IMR-90 (cell line): ENCODE measurements at regions not wholly inside any gene's neighbourhood (a gene's known extent, or its start where the extent isn't known, plus 50 kb on each side); places are given as distances from the start of the nearest gene placed in this dataset.

Source experiments
- ATAC-seq: fragments of 200-7000 bp; cut with Tn5 transposase; 2 replicates; pipeline ENCODE4 v1.9.1; 2020; ENCODE audit warnings: low read depth, mild to moderate bottlenecking, moderate library complexity
- BruUV-seq: library from RNA; stranded (reverse); fragments of 400-500 nt; replicated peaks from 2 replicates; lab custom pipeline; 2021; lab: Mats Ljungman, UMichigan
- CTCF ChIA-PET: fragments of 300-600 bp; formaldehyde crosslinking; extraction: SDS; loops from one replicate; lab custom pipeline; 2021; ENCODE audit warnings: antibody characterized with exemption; lab: Yijun Ruan, JAX
- POLR2A ChIA-PET: fragments of 300-600 bp; sonication (Branson Sonifier 250); formaldehyde crosslinking; loops from one replicate; lab custom pipeline; 2022; ENCODE audit warnings: antibody characterized with exemption; ENCODE audit not compliant: unreplicated experiment; lab: Charles Lee
- DNase-seq: peaks from one replicate; pipeline ENCODE4 v3.0.0; 2013
- H2AFZ ChIP-seq: replicated peaks from 2 replicates; pipeline ENCODE3; 2013; ENCODE audit warnings: low read length, mild to moderate bottlenecking; ENCODE audit not compliant: poor library complexity
- H2AK5ac ChIP-seq: 2 replicates; pipeline ENCODE4 v1.6.1; 2013; ENCODE audit warnings: low read depth, low read length, inconsistent platforms
- H2AK9ac ChIP-seq: replicated peaks from 2 replicates; pipeline ENCODE3; 2013; ENCODE audit warnings: mild to moderate bottlenecking, low read depth, low read length, moderate library complexity; ENCODE audit not compliant: poor library complexity
- H2BK120ac ChIP-seq: 2 replicates; pipeline ENCODE4 v1.6.1; 2013; ENCODE audit warnings: low read depth, low read length, inconsistent platforms
- H2BK15ac ChIP-seq: 3 replicates; pipeline ENCODE4 v1.6.1; 2013; ENCODE audit warnings: low read depth, low read length, inconsistent platforms
- H2BK20ac ChIP-seq: 2 replicates; pipeline ENCODE4 v1.6.1; 2013; ENCODE audit warnings: low read depth, mild to moderate bottlenecking, inconsistent platforms, low read length, moderate library complexity
- H2BK5ac ChIP-seq: 2 replicates; pipeline ENCODE4 v1.6.1; 2013; ENCODE audit warnings: mild to moderate bottlenecking, low read depth, low read length, inconsistent platforms; ENCODE audit not compliant: poor library complexity, severe bottlenecking
- H3K14ac ChIP-seq: replicated peaks from 2 replicates; pipeline ENCODE4 v1.6.1; 2013; ENCODE audit warnings: low read depth, low read length, inconsistent platforms
- H3K18ac ChIP-seq: 2 replicates; pipeline ENCODE4 v1.6.1; 2013; ENCODE audit warnings: low read depth, low read length, control low read depth
- H3K23ac ChIP-seq: 2 replicates; pipeline ENCODE4 v1.6.1; 2013; ENCODE audit warnings: low read depth, low read length, inconsistent platforms
- H3K27ac ChIP-seq: 2 replicates; pipeline ENCODE4 v1.5.1; 2013; ENCODE audit warnings: mild to moderate bottlenecking, control low read depth, low read length; ENCODE audit not compliant: insufficient read depth
- H3K27me3 ChIP-seq: 2 replicates; pipeline ENCODE4 v1.6.1; 2013; ENCODE audit warnings: low read length; ENCODE audit not compliant: control insufficient read depth, insufficient read depth
- H3K36me3 ChIP-seq: 2 replicates; pipeline ENCODE4 v1.6.1; 2013; ENCODE audit warnings: low read length, mixed read lengths; ENCODE audit not compliant: control insufficient read depth, insufficient read depth
- H3K4ac ChIP-seq: 2 replicates; pipeline ENCODE4 v1.6.1; 2013; ENCODE audit warnings: low read depth, low read length, inconsistent platforms
- H3K4me1 ChIP-seq: 2 replicates; pipeline ENCODE4 v1.6.1; 2013; ENCODE audit warnings: low read length, mixed read lengths; ENCODE audit not compliant: control insufficient read depth, insufficient read depth
- H3K4me2 ChIP-seq: 2 replicates; pipeline ENCODE4 v1.6.1; 2013; ENCODE audit warnings: low read depth, mild to moderate bottlenecking, control low read depth, low read length, moderate library complexity
- H3K4me3 ChIP-seq: 2 replicates; pipeline ENCODE4 v1.5.1; 2013; ENCODE audit warnings: low read depth, mild to moderate bottlenecking, control low read depth, low read length, moderate library complexity; ENCODE audit not compliant: insufficient read depth
- H3K56ac ChIP-seq: 2 replicates; pipeline ENCODE4 v1.6.1; 2013; ENCODE audit warnings: low read length, inconsistent platforms; ENCODE audit not compliant: insufficient read depth; ENCODE audit errors: extremely low read depth
- H3K79me1 ChIP-seq, 2 experiments: 2 replicates each; pipeline ENCODE4 v1.6.1; 2013; ENCODE audit warnings: low read length in 2 of 2, inconsistent platforms in 1 of 2, low read depth in 1 of 2
- H3K9ac ChIP-seq: 2 replicates; pipeline ENCODE4 v1.6.1; 2013; ENCODE audit warnings: low read depth, low read length, control low read depth
- H3K9me1 ChIP-seq: 2 replicates; pipeline ENCODE4 v1.6.1; 2013; ENCODE audit warnings: low read length, inconsistent platforms; ENCODE audit not compliant: insufficient read depth
- H3K9me3 ChIP-seq: 2 replicates; pipeline ENCODE4 v1.6.1; 2013; ENCODE audit warnings: low read length; ENCODE audit not compliant: control insufficient read depth, insufficient read depth
- H4K20me1 ChIP-seq: 2 replicates; pipeline ENCODE4 v1.6.1; 2013; ENCODE audit warnings: low read length, inconsistent platforms; ENCODE audit not compliant: insufficient read depth
- H4K5ac ChIP-seq: 2 replicates; pipeline ENCODE4 v1.6.1; 2013; ENCODE audit warnings: mild to moderate bottlenecking, low read depth, low read length, control low read depth
- H4K8ac ChIP-seq, 2 experiments: 2 replicates each; pipeline ENCODE4 v1.6.1; 2013; ENCODE audit warnings: low read depth in 2 of 2, low read length in 2 of 2, control low read depth in 1 of 2, inconsistent platforms in 1 of 2
- H4K91ac ChIP-seq: 2 replicates; pipeline ENCODE4 v1.6.1; 2013; ENCODE audit warnings: low read depth, low read length, inconsistent platforms; ENCODE audit not compliant: insufficient read depth
- MXI1 ChIP-seq: IDR thresholded peaks from 2 replicates; pipeline ENCODE4 v1.6.1; 2012; ENCODE audit warnings: low read depth, mild to moderate bottlenecking, low read length, moderate library complexity, borderline replicate concordance
- POLR2A ChIP-seq: IDR thresholded peaks from 2 replicates; pipeline ENCODE4 v1.6.1; 2012; ENCODE audit warnings: mild to moderate bottlenecking, low read depth, low read length
- RCOR1 ChIP-seq: IDR thresholded peaks from 2 replicates; pipeline ENCODE4 v1.6.1; 2012; ENCODE audit warnings: mild to moderate bottlenecking, low read length, improper control_type of control experiment; ENCODE audit not compliant: insufficient replicate concordance
- RFX5 ChIP-seq: IDR thresholded peaks from 2 replicates; pipeline ENCODE4 v1.8.0; 2012; ENCODE audit warnings: low read depth, mild to moderate bottlenecking, low read length, moderate library complexity
- SMC3 ChIP-seq: fragments of 150-350 bp; IDR thresholded peaks from 2 replicates; pipeline ENCODE4 v1.6.1; 2016; ENCODE audit warnings: low read depth, mild to moderate bottlenecking, antibody characterized with exemption, low read length, moderate library complexity
- WGBS, 2 experiments: methylation state at CpG; one replicate each; pipeline versions ENCODE4 v1.1.5 to v1.1.7; 2013; ENCODE audit warnings: missing lambda C conversion rate in 2 of 2; ENCODE audit not compliant: insufficient read length in 1 of 2; ENCODE audit errors: extremely low coverage in 2 of 2; 5-methylcytosine and 5-hydroxymethylcytosine counted together
- dilution Hi-C: fragments of 300-500 bp; cut with HindIII; formaldehyde crosslinking; loops from one replicate; pipeline ENCODE4 v1.14.3; 2018; ENCODE audit warnings: low sequenced_read_pairs; ENCODE audit not compliant: unreplicated experiment
- in situ Hi-C: fragments of 300-500 bp; cut with MboI; formaldehyde crosslinking; loops from 3 replicates; pipeline ENCODE4 v1.14.3; 2019; ENCODE audit warnings: low sequenced_read_pairs, inconsistent platforms, mixed read lengths
- intact Hi-C: fragments of 100-400 bp; cut with micrococcal nuclease; formaldehyde crosslinking; loops from 2 replicates; pipeline ENCODE4 v1.10.0; 2022
- TF ChIP-seq, protein P1 (sequence below): conservative IDR thresholded peaks from 2 replicates; pipeline ENCODE4 v1.5.1; 2012; ENCODE audit warnings: mild to moderate bottlenecking, low read depth, low read length, improper control_type of control experiment
- TF ChIP-seq, protein P2 (sequence below): fragments of 150-350 bp; IDR thresholded peaks from 2 replicates; pipeline ENCODE4 v1.6.1; 2016; ENCODE audit warnings: low read depth, mild to moderate bottlenecking, low read length, moderate library complexity, borderline replicate concordance

DNA sequence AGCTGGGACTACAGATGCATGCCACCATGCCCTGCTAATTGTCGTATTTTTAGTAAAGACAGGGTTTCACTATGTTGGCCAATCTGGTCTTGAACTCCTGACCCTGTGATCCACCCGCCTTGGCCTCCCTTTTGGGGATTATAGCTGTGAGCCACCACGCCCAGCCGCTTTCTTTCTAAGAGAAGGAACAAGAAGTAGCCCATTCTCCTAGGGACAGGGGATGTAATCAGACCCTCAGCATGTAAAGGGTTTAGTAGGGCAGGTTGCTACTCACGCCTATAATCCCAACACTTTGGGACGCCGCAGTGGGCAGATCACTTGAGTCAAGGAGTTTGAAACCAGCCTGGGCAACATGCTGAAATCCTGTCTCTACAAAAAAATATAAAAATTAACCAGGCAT lies 189.7 kb downstream of the TOMM20 start:
- Histone ChIP-seq H2BK120ac (no peak overlapping the region), H3K18ac (no peak overlapping the region), H4K8ac (no peak overlapping the region), H3K4me2 (no peak overlapping the region), H3K14ac (no peak overlapping the region), H2BK20ac (no peak overlapping the region), H3K9me1 (no peaks in the 10 kb centered on the region), H3K9ac (no peak overlapping the region), H4K91ac (no peak overlapping the region), H3K4ac (no peak overlapping the region), H4K20me1 (no peaks in the 10 kb centered on the region), H2AFZ (no peak overlapping the region), H3K4me1 (peaks cover 3% of the 10 kb centered on the region), H3K23ac (no peak overlapping the region), H3K79me1 (no peaks in the 10 kb centered on the region), H2AK5ac (no peak overlapping the region), H3K36me3 (no peaks in the 10 kb centered on the region), H3K27ac (no peak overlapping the region), H4K5ac (no peak overlapping the region), H3K9me3 (no peaks in the 10 kb centered on the region), H2BK15ac (no peak overlapping the region), H2AK9ac (no peak overlapping the region), H3K4me3 (no peak overlapping the region), H3K56ac (no peak overlapping the region), H2BK5ac (no peak overlapping the region), H3K27me3 (no peaks in the 10 kb centered on the region)
- TF ChIP-seq, protein P1, sequence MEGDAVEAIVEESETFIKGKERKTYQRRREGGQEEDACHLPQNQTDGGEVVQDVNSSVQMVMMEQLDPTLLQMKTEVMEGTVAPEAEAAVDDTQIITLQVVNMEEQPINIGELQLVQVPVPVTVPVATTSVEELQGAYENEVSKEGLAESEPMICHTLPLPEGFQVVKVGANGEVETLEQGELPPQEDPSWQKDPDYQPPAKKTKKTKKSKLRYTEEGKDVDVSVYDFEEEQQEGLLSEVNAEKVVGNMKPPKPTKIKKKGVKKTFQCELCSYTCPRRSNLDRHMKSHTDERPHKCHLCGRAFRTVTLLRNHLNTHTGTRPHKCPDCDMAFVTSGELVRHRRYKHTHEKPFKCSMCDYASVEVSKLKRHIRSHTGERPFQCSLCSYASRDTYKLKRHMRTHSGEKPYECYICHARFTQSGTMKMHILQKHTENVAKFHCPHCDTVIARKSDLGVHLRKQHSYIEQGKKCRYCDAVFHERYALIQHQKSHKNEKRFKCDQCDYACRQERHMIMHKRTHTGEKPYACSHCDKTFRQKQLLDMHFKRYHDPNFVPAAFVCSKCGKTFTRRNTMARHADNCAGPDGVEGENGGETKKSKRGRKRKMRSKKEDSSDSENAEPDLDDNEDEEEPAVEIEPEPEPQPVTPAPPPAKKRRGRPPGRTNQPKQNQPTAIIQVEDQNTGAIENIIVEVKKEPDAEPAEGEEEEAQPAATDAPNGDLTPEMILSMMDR: no peak
- TF ChIP-seq POLR2A (no peak), MXI1 (no peak), SMC3 (no peak), RFX5 (no peak), RCOR1 (no peak)
- TF ChIP-seq, protein P2, sequence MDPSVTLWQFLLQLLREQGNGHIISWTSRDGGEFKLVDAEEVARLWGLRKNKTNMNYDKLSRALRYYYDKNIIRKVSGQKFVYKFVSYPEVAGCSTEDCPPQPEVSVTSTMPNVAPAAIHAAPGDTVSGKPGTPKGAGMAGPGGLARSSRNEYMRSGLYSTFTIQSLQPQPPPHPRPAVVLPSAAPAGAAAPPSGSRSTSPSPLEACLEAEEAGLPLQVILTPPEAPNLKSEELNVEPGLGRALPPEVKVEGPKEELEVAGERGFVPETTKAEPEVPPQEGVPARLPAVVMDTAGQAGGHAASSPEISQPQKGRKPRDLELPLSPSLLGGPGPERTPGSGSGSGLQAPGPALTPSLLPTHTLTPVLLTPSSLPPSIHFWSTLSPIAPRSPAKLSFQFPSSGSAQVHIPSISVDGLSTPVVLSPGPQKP: no peak
- in situ Hi-C loops: no loop called here
- WGBS, 2 experiments: no CpG with 5 or more reads among the region's 7 CpGs
- BruUV-seq: no TSS peak
- ChIA-PET POLR2A (no interaction called here), CTCF (interaction anchor here (0.7 kb wide), 1 partner anchor 73 kb away, joined by 3 read pairs; no protein-coding TSS in a partner anchor)
- DNase-seq (no peak), ATAC-seq (no peak)
- dilution Hi-C loops: no loop called here
- intact Hi-C loops: no loop called here
